A549 (cell line): ENCODE measurements at regions not wholly inside any gene's neighbourhood (a gene's known extent, or its start where the extent isn't known, plus 50 kb on each side); places are given as distances from the start of the nearest gene placed in this dataset.
"Not testable (repeated sequence)": the region's sequence is repeated elsewhere in the genome, so short reads cannot be mapped to it uniquely, and the experiment has no call there.

Experiments used
- ATAC-seq, 2 experiments: fragments of 200-7000 bp in 1 of 2; fragments of >200 bp in 1 of 2; cut with Nextera tagmentation in 1 of 2; cut with Tn5 transposase in 1 of 2; 3 replicates each; pipeline versions ENCODE4 v1.8.0 to v1.9.1; 2018 to 2020; ENCODE audit warnings: mild to moderate bottlenecking in 1 of 2, moderate library complexity in 1 of 2
- CTCF ChIA-PET: fragments of 300-600 bp; sonication (Branson Sonifier 250); formaldehyde crosslinking; extraction: SDS; loops from one replicate; lab custom pipeline; 2021; ENCODE audit warnings: antibody characterized with exemption, inconsistent platforms; lab: Yijun Ruan, JAX
- POLR2A ChIA-PET: fragments of 350-600 bp; formaldehyde crosslinking; extraction: SDS; loops from one replicate; lab custom pipeline; 2021; ENCODE audit warnings: antibody characterized with exemption, inconsistent platforms; lab: Yijun Ruan, JAX
- DNase-seq, 2 experiments: peaks; one replicate each; pipeline versions ENCODE4 v3.0.0 to v3.0.0-alpha.2; 2011 to 2016; ENCODE audit warnings: low read depth in 1 of 2, low spot score in 1 of 2
- FAIRE-seq: peaks from 2 replicates; lab custom pipeline; 2011; peaks lifted over from hg19 to GRCh38; lab: Jason Lieb, UNC
- H3K27ac ChIP-seq, 2 experiments: fragments of >200 bp; sonication (Bioruptor Twin); formaldehyde crosslinking; 3 replicates each; pipeline ENCODE4 v1.5.1; 2016 to 2017
- H3K4me1 ChIP-seq: fragments of >200 bp; sonication (Bioruptor Twin); formaldehyde crosslinking; 3 replicates; pipeline ENCODE4 v1.6.1; 2016
- H3K4me2 ChIP-seq: fragments of >200 bp; sonication (Bioruptor Twin); formaldehyde crosslinking; 3 replicates; pipeline ENCODE4 v1.6.1; 2016
- H3K4me3 ChIP-seq: fragments of >200 bp; sonication (Bioruptor Twin); formaldehyde crosslinking; 3 replicates; pipeline ENCODE4 v1.5.1; 2016
- H3K9me3 ChIP-seq: fragments of >200 bp; sonication (Bioruptor Twin); formaldehyde crosslinking; 3 replicates; pipeline ENCODE4 v1.6.1; 2016
- BHLHE40 ChIP-seq: IDR thresholded peaks from 2 replicates; pipeline ENCODE4 v1.6.1; 2012; ENCODE audit warnings: low read depth, low read length, inconsistent platforms
- CBX2 ChIP-seq: fragments of 200-600 bp; sonication (generic); IDR thresholded peaks from 2 replicates; pipeline ENCODE4 v1.6.1; 2016; ENCODE audit warnings: low read depth, mild to moderate bottlenecking, borderline replicate concordance
- CHD2 ChIP-seq: fragments of 150-350 bp; IDR thresholded peaks from 2 replicates; pipeline ENCODE4 v1.6.1; 2014; ENCODE audit warnings: low read length; ENCODE audit not compliant: partially characterized antibody
- CHD4 ChIP-seq: fragments of 200-600 bp; sonication (generic); IDR thresholded peaks from 2 replicates; pipeline ENCODE4 v1.6.1; 2016; ENCODE audit warnings: antibody characterized with exemption, mild to moderate bottlenecking, borderline replicate concordance
- EHF ChIP-seq: fragments of 250-450 bp; sonication (Bioruptor Pico); IDR thresholded peaks from 2 replicates; pipeline ENCODE4 v1.5.0; 2020; ENCODE audit warnings: mild to moderate bottlenecking
- GATA3 ChIP-seq: IDR thresholded peaks from 2 replicates; pipeline ENCODE4 v1.6.1; 2012; ENCODE audit warnings: borderline replicate concordance
- HEYL ChIP-seq: fragments of 250-450 bp; sonication (Bioruptor Pico); IDR thresholded peaks from 2 replicates; pipeline ENCODE4 v1.8.0; 2021; ENCODE audit warnings: mild to moderate bottlenecking, moderate library complexity
- JUNB ChIP-seq: fragments of >200 bp; sonication (Bioruptor Twin); formaldehyde crosslinking; IDR thresholded peaks from 2 replicates; pipeline ENCODE4 v1.6.1; 2016
- MAZ ChIP-seq: fragments of 150-350 bp; IDR thresholded peaks from 2 replicates; pipeline ENCODE4 v1.6.1; 2014; ENCODE audit warnings: antibody characterized with exemption, low read depth, low read length, borderline replicate concordance
- NFE2L2 ChIP-seq: fragments of 150-350 bp; conservative IDR thresholded peaks from 2 replicates; pipeline ENCODE4 v1.6.1; 2014; ENCODE audit warnings: low read length
- RARB ChIP-seq: fragments of 250-450 bp; sonication (Bioruptor Pico); IDR thresholded peaks from 2 replicates; pipeline ENCODE4 v1.8.0; 2021; ENCODE audit warnings: mild to moderate bottlenecking, moderate library complexity
- TFCP2L1 ChIP-seq: fragments of 250-450 bp; sonication (Bioruptor Pico); IDR thresholded peaks from 2 replicates; pipeline ENCODE4 v1.5.0; 2021; ENCODE audit warnings: mild to moderate bottlenecking
- ZSCAN20 ChIP-seq: fragments of 250-450 bp; sonication (Bioruptor Pico); IDR thresholded peaks from 2 replicates; pipeline ENCODE4 v1.8.0; 2022; ENCODE audit warnings: mild to moderate bottlenecking, moderate library complexity
- WGBS: methylation state at CpG from one replicate; pipeline ENCODE4 v1.1.6; 2017; ENCODE audit errors: missing lambda C conversion rate; 5-methylcytosine and 5-hydroxymethylcytosine counted together
- TF ChIP-seq, protein P1 (sequence below): fragments of >200 bp; sonication (Bioruptor Twin); formaldehyde crosslinking; IDR thresholded peaks from 3 replicates; pipeline ENCODE4 v1.6.1; 2016
- TF ChIP-seq, protein P2 (sequence below): fragments of 450-650 bp; IDR thresholded peaks from 2 replicates; pipeline ENCODE4 v1.6.1; 2014; ENCODE audit warnings: antibody characterized with exemption
- TF ChIP-seq, protein P3 (sequence below): fragments of 250-450 bp; sonication (Bioruptor Pico); IDR thresholded peaks from 2 replicates; pipeline ENCODE4 v1.5.0; 2020; ENCODE audit warnings: low read depth, mild to moderate bottlenecking, moderate library complexity
- TF ChIP-seq, protein P4 (sequence below): fragments of 250-450 bp; sonication (Bioruptor Pico); IDR thresholded peaks from 2 replicates; pipeline ENCODE4 v1.5.0; 2021; ENCODE audit warnings: mild to moderate bottlenecking, moderate library complexity, borderline replicate concordance
- TF ChIP-seq, protein P5 (sequence below): IDR thresholded peaks from 2 replicates; pipeline ENCODE4 v1.6.1; 2012; ENCODE audit warnings: low read depth, borderline replicate concordance

DNA sequence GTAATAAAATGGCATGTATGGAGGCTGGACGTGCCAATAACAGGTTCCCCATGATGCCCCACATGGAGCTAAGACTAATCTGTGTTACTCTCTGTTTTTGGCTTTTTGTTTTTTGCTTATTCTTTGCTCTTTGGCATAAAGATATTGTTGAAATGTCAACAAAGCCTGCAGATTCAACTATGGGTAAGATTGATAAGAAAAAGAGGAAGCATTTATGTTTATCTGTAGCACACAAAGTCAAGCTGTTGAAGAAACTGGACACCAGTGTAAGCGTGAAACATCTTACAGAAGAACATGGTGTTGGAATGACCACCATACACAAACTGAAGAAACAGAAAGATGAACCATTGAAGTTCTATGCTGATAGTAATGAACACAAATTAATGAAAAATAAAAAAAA is 402.7 kb downstream of the LTN1 start:
- H3K4me2 ChIP-seq = no peak overlapping the region
- FAIRE-seq (no peak), ATAC-seq (no peak), DNase-seq (no peak)
- H3K4me1 ChIP-seq = no peaks in the 10 kb centered on the region
- no peak overlapping the region for H3K27ac ChIP-seq
- TF ChIP-seq, protein P1, sequence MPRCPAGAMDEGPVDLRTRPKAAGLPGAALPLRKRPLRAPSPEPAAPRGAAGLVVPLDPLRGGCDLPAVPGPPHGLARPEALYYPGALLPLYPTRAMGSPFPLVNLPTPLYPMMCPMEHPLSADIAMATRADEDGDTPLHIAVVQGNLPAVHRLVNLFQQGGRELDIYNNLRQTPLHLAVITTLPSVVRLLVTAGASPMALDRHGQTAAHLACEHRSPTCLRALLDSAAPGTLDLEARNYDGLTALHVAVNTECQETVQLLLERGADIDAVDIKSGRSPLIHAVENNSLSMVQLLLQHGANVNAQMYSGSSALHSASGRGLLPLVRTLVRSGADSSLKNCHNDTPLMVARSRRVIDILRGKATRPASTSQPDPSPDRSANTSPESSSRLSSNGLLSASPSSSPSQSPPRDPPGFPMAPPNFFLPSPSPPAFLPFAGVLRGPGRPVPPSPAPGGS = no peak
- TF ChIP-seq NFE2L2 (no peak), MAZ (no peak), CBX2 (no peak)
- TF ChIP-seq, protein P2, sequence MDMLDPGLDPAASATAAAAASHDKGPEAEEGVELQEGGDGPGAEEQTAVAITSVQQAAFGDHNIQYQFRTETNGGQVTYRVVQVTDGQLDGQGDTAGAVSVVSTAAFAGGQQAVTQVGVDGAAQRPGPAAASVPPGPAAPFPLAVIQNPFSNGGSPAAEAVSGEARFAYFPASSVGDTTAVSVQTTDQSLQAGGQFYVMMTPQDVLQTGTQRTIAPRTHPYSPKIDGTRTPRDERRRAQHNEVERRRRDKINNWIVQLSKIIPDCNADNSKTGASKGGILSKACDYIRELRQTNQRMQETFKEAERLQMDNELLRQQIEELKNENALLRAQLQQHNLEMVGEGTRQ = no peak
- TF ChIP-seq, protein P3, sequence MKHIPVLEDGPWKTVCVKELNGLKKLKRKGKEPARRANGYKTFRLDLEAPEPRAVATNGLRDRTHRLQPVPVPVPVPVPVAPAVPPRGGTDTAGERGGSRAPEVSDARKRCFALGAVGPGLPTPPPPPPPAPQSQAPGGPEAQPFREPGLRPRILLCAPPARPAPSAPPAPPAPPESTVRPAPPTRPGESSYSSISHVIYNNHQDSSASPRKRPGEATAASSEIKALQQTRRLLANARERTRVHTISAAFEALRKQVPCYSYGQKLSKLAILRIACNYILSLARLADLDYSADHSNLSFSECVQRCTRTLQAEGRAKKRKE = no peak
- ChIA-PET CTCF (no interaction called here), POLR2A (no interaction called here)
- H3K4me3 ChIP-seq = no peak overlapping the region
- WGBS = 29% methylated on average over 2 of the region's 2 CpGs
- H3K9me3 ChIP-seq = no peaks in the 10 kb centered on the region

- H3K27ac ChIP-seq = no peak overlapping the region
- TF ChIP-seq, protein P4, sequence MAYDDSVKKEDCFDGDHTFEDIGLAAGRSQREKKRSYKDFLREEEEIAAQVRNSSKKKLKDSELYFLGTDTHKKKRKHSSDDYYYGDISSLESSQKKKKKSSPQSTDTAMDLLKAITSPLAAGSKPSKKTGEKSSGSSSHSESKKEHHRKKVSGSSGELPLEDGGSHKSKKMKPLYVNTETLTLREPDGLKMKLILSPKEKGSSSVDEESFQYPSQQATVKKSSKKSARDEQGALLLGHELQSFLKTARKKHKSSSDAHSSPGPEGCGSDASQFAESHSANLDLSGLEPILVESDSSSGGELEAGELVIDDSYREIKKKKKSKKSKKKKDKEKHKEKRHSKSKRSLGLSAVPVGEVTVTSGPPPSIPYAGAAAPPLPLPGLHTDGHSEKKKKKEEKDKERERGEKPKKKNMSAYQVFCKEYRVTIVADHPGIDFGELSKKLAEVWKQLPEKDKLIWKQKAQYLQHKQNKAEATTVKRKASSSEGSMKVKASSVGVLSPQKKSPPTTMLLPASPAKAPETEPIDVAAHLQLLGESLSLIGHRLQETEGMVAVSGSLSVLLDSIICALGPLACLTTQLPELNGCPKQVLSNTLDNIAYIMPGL (CRISPR knock-in tag) = no peak
- TF ChIP-seq JUNB = no peak
Observed at GRCh38 chr21:28588997-28589396, 403.7 kb downstream of the LTN1 start.

GRCh38 chr21:28587748-28588147 is 404.9 kb downstream of the LTN1 start:
- ATAC-seq = no peak
- DNase-seq = no peak
- H3K4me2 ChIP-seq = no peak overlapping the region
- 5% methylated on average over 1 of the region's 1 CpG for WGBS
- no peak overlapping the region for H3K4me3 ChIP-seq
- no peaks in the 10 kb centered on the region for H3K4me1 ChIP-seq
- H3K27ac ChIP-seq = no peak overlapping the region
- TF ChIP-seq NFE2L2 = no peak
- TF ChIP-seq TFCP2L1 (CRISPR knock-in tag) = no peak
- TF ChIP-seq BHLHE40 = no peak
- TF ChIP-seq RARB (CRISPR knock-in tag) = no peak
- TF ChIP-seq GATA3 = no peak
- TF ChIP-seq, protein P5, sequence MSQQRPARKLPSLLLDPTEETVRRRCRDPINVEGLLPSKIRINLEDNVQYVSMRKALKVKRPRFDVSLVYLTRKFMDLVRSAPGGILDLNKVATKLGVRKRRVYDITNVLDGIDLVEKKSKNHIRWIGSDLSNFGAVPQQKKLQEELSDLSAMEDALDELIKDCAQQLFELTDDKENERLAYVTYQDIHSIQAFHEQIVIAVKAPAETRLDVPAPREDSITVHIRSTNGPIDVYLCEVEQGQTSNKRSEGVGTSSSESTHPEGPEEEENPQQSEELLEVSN = no peak
- no peak for TF ChIP-seq CHD2
- H3K9me3 ChIP-seq = no peaks in the 10 kb centered on the region
- ChIA-PET POLR2A (no interaction called here), CTCF (no interaction called here)
- FAIRE-seq = no peak

More at GRCh38 chr21:28588997-28589396, 403.7 kb downstream of the LTN1 start:
- no peaks in the 10 kb centered on the region for H3K9me3 ChIP-seq
- POLR2A ChIA-PET = no interaction called here
- CTCF ChIA-PET = no interaction called here
- FAIRE-seq (no peak), ATAC-seq (no peak), DNase-seq (no peak)
- no peak overlapping the region for H3K4me3 ChIP-seq
- 0% methylated on average over 1 of the region's 1 CpG for WGBS
- H3K4me1 ChIP-seq = no peaks in the 10 kb centered on the region
- no peak overlapping the region for H3K4me2 ChIP-seq

DNA sequence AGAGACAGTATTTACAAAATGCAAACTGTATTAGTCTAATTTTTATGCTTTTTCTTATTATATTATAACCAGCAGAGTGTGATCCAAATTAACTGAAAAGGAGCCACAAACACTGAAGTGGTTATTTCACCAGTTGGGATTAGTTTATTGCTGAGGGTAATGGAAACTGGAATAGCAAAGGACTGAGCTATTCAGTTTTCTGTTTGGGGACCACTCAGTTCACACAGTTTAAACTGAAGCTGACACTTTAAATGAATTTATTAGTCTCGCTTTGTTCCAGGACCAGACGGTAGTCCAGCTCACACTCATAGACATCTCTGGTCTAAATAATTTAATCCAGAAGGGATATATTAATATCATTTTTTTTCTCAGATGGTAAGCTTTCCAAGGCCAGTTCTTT is 410.7 kb downstream of the LTN1 start:
- FAIRE-seq (no peak), ATAC-seq (no peak), DNase-seq (no peak)
- Histone ChIP-seq H3K9me3 (no peaks in the 10 kb centered on the region), H3K27ac (no peak overlapping the region), H3K4me3 (no peak overlapping the region), H3K4me1 (no peaks in the 10 kb centered on the region)
- POLR2A ChIA-PET = no interaction called here
- WGBS = 79% methylated on average over 2 of the region's 2 CpGs
- no peak for TF ChIP-seq EHF (CRISPR knock-in tag)
- TF ChIP-seq CHD4 = no peak
- no peak for TF ChIP-seq ZSCAN20 (CRISPR knock-in tag)
- TF ChIP-seq HEYL (CRISPR knock-in tag) = no peak
- TF ChIP-seq, all 56 proteins: peak for 0
- H3K4me2 ChIP-seq = no peak overlapping the region
- CTCF ChIA-PET = no interaction called here

GRCh38 chr21:28581311-28581731 is 411.4 kb downstream of the LTN1 start:
- H3K27ac ChIP-seq, DNase-seq, H3K9me3 ChIP-seq, ATAC-seq, FAIRE-seq, H3K4me1 ChIP-seq, H3K4me2 ChIP-seq, H3K4me3 ChIP-seq, POLR2A ChIA-PET: not testable (repeated sequence)
- 30% methylated on average over 5 of the region's 5 CpGs for WGBS
- CTCF ChIA-PET = interaction anchor here (0.6 kb wide), 1 partner anchor 1522 kb away, joined by 5 read pairs; no protein-coding TSS in a partner anchor
